WTC11 (cell line): ENCODE measurements at regions not wholly inside any gene's neighbourhood (a gene's known extent, or its start where the extent isn't known, plus 50 kb on each side); places are given as distances from the start of the nearest gene placed in this dataset.

Source experiments
- ATF1 ChIP-seq: sonication (generic); formaldehyde crosslinking; IDR thresholded peaks from 2 replicates; pipeline ENCODE4 v1.8.1; 2023; ENCODE audit warnings: mild to moderate bottlenecking, moderate library complexity, missing genetic modification reagents
- ATF3 ChIP-seq: sonication (generic); formaldehyde crosslinking; conservative IDR thresholded peaks from 2 replicates; pipeline ENCODE4 v1.8.1; 2022; ENCODE audit warnings: mild to moderate bottlenecking, missing genetic modification reagents
- TF ChIP-seq, protein P1 (sequence below): fragments of 200-600 bp; IDR thresholded peaks from 2 replicates; pipeline ENCODE4 v1.8.0; 2022; ENCODE audit warnings: antibody characterized with exemption
- TF ChIP-seq, protein P2 (sequence below): sonication (generic); formaldehyde crosslinking; IDR thresholded peaks from 2 replicates; pipeline ENCODE4 v1.8.1; 2022; ENCODE audit warnings: mild to moderate bottlenecking, moderate library complexity, missing genetic modification reagents

DNA sequence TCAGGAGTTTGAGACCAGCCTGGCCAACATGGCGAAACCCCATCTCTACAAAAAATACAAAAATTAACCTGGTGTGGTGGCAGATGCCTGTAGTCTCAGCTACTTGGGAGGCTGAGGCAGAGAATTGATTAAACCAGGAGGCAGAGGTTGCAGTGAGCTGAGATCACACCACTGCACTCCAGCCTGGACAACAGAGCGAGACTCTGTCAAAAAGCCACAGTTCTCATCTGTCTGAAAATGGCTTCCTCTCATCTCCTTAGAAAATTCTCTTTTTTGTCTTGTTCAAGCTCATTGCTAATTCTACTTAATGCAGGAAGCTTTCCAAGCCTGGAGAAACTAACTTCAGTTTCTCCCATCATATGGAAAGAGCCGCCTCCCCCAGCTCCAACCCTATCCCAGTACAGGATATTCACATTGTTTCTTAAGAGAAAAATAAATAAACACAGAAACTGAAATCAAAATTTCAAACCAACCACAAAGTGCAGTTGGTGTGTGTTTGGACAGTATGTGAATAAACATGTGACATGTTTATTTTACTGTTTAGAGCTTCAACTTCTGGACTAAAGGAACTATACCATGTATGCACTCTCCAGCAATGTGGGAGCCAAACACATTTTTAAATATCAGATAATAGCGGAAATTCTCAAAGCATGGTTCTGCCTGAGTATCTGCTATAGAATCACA, 55.0 kb upstream of the GAB1 start:
- TF ChIP-seq ATF1 (CRISPR knock-in tag) (no peak), ATF3 (CRISPR knock-in tag) (no peak)
- TF ChIP-seq, protein P1, sequence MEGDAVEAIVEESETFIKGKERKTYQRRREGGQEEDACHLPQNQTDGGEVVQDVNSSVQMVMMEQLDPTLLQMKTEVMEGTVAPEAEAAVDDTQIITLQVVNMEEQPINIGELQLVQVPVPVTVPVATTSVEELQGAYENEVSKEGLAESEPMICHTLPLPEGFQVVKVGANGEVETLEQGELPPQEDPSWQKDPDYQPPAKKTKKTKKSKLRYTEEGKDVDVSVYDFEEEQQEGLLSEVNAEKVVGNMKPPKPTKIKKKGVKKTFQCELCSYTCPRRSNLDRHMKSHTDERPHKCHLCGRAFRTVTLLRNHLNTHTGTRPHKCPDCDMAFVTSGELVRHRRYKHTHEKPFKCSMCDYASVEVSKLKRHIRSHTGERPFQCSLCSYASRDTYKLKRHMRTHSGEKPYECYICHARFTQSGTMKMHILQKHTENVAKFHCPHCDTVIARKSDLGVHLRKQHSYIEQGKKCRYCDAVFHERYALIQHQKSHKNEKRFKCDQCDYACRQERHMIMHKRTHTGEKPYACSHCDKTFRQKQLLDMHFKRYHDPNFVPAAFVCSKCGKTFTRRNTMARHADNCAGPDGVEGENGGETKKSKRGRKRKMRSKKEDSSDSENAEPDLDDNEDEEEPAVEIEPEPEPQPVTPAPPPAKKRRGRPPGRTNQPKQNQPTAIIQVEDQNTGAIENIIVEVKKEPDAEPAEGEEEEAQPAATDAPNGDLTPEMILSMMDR = no peak
- TF ChIP-seq, protein P2, sequence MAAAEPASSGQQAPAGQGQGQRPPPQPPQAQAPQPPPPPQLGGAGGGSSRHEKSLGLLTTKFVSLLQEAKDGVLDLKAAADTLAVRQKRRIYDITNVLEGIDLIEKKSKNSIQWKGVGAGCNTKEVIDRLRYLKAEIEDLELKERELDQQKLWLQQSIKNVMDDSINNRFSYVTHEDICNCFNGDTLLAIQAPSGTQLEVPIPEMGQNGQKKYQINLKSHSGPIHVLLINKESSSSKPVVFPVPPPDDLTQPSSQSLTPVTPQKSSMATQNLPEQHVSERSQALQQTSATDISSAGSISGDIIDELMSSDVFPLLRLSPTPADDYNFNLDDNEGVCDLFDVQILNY = no peak
